ES-I3 (cell line): ENCODE measurements at regions not wholly inside any gene's neighbourhood (a gene's known extent, or its start where the extent isn't known, plus 50 kb on each side); places are given as distances from the start of the nearest gene placed in this dataset.

Experiments
- H3K36me3 ChIP-seq: 2 replicates; pipeline ENCODE4 v1.6.1; 2013; ENCODE audit warnings: mild to moderate bottlenecking, low read length, control low read depth, moderate library complexity; ENCODE audit not compliant: insufficient read depth
- H3K4me1 ChIP-seq: 2 replicates; pipeline ENCODE4 v1.6.1; 2013; ENCODE audit warnings: mild to moderate bottlenecking, control low read depth, low read length; ENCODE audit not compliant: insufficient read depth
- H3K9ac ChIP-seq: 2 replicates; pipeline ENCODE4 v1.6.1; 2013; ENCODE audit warnings: low read depth, mild to moderate bottlenecking, low read length, moderate library complexity
- H3K9me3 ChIP-seq: 2 replicates; pipeline ENCODE4 v1.6.1; 2013; ENCODE audit warnings: mild to moderate bottlenecking, low read length, moderate library complexity; ENCODE audit not compliant: control insufficient read depth, insufficient read depth

- H3K36me3 ChIP-seq = peaks cover 8% of the 10 kb centered on the region
- H3K9ac ChIP-seq = no peak overlapping the region
- peaks cover 13% of the 10 kb centered on the region; the same call in 1 of the 2 replicates for H3K4me1 ChIP-seq
- H3K9me3 ChIP-seq = peaks cover 9% of the 10 kb centered on the region
These were observed 697.0 kb upstream of the POU3F2 start for GRCh38 chr6:98137391-98137790.

- Histone ChIP-seq H3K9me3 (peaks cover 22% of the 10 kb centered on the region), H3K36me3 (peaks cover 8% of the 10 kb centered on the region), H3K9ac (no peak overlapping the region), H3K4me1 (no peaks in the 10 kb centered on the region)
These were observed 691.5 kb upstream of the POU3F2 start for GRCh38 chr6:98142839-98143238.

- Histone ChIP-seq H3K9ac (no peak overlapping the region), H3K36me3 (peaks cover 5% of the 10 kb centered on the region), H3K9me3 (peaks cover 19% of the 10 kb centered on the region), H3K4me1 (no peaks in the 10 kb centered on the region)
These were observed 687.7 kb upstream of the POU3F2 start for GRCh38 chr6:98146656-98147055.

GRCh38 chr6:98156580-98156979, 677.8 kb upstream of the POU3F2 start:
- Histone ChIP-seq H3K9ac (no peak overlapping the region), H3K4me1 (no peaks in the 10 kb centered on the region), H3K36me3 (no peaks in the 10 kb centered on the region), H3K9me3 (no peaks in the 10 kb centered on the region)

GRCh38 chr6:98179606-98180005, 654.8 kb upstream of the POU3F2 start:
- Histone ChIP-seq H3K9ac (no peak overlapping the region), H3K9me3 (no peaks in the 10 kb centered on the region), H3K36me3 (no peaks in the 10 kb centered on the region), H3K4me1 (no peaks in the 10 kb centered on the region)

GRCh38 chr6:98200084-98200483, 634.3 kb upstream of the POU3F2 start:
- Histone ChIP-seq H3K9ac (no peak overlapping the region), H3K4me1 (no peaks in the 10 kb centered on the region), H3K9me3 (no peaks in the 10 kb centered on the region), H3K36me3 (no peaks in the 10 kb centered on the region)

- no peaks in the 10 kb centered on the region for H3K36me3 ChIP-seq
- no peaks in the 10 kb centered on the region for H3K9me3 ChIP-seq
- no peak overlapping the region for H3K9ac ChIP-seq
- H3K4me1 ChIP-seq = no peaks in the 10 kb centered on the region
These were observed 631.1 kb upstream of the POU3F2 start for GRCh38 chr6:98203170-98203806.

- no peaks in the 10 kb centered on the region for H3K4me1 ChIP-seq
- H3K9me3 ChIP-seq = no peaks in the 10 kb centered on the region
- no peak overlapping the region for H3K9ac ChIP-seq
- H3K36me3 ChIP-seq = no peaks in the 10 kb centered on the region
These were observed 621.9 kb upstream of the POU3F2 start for GRCh38 chr6:98212468-98212867.

GRCh38 chr6:98215531-98215930, 618.8 kb upstream of the POU3F2 start:
- Histone ChIP-seq H3K9me3 (no peaks in the 10 kb centered on the region), H3K4me1 (no peaks in the 10 kb centered on the region), H3K9ac (no peak overlapping the region), H3K36me3 (no peaks in the 10 kb centered on the region)

- Histone ChIP-seq H3K36me3 (no peaks in the 10 kb centered on the region), H3K4me1 (no peaks in the 10 kb centered on the region), H3K9ac (no peak overlapping the region), H3K9me3 (peaks cover 5% of the 10 kb centered on the region; the same call in 1 of the 2 replicates)
These were observed 604.1 kb upstream of the POU3F2 start for GRCh38 chr6:98230250-98230649.

GRCh38 chr6:98239057-98239456, 595.3 kb upstream of the POU3F2 start:
- no peak overlapping the region for H3K9ac ChIP-seq
- H3K36me3 ChIP-seq = no peaks in the 10 kb centered on the region
- H3K4me1 ChIP-seq = no peaks in the 10 kb centered on the region; the same call in 1 of the 2 replicates
- H3K9me3 ChIP-seq = no peaks in the 10 kb centered on the region

- Histone ChIP-seq H3K36me3 (no peaks in the 10 kb centered on the region), H3K4me1 (no peaks in the 10 kb centered on the region; the same call in 1 of the 2 replicates), H3K9me3 (no peaks in the 10 kb centered on the region), H3K9ac (no peak overlapping the region)
These were observed 592.7 kb upstream of the POU3F2 start for GRCh38 chr6:98241630-98242029.

- Histone ChIP-seq H3K4me1 (no peaks in the 10 kb centered on the region), H3K9ac (no peak overlapping the region)
These were observed 579.8 kb upstream of the POU3F2 start for GRCh38 chr6:98254624-98255023.

GRCh38 chr6:98260382-98260781, 574.0 kb upstream of the POU3F2 start:
- no peaks in the 10 kb centered on the region for H3K9me3 ChIP-seq
- no peaks in the 10 kb centered on the region; the same call in 1 of the 2 replicates for H3K36me3 ChIP-seq
- no peak overlapping the region for H3K9ac ChIP-seq
- H3K4me1 ChIP-seq = no peaks in the 10 kb centered on the region

More at GRCh38 chr6:98254624-98255023, 579.8 kb upstream of the POU3F2 start:
- H3K9me3 ChIP-seq = no peaks in the 10 kb centered on the region
- no peaks in the 10 kb centered on the region; the same call in 1 of the 2 replicates for H3K36me3 ChIP-seq

GRCh38 chr6:98272060-98272459, 562.3 kb upstream of the POU3F2 start:
- Histone ChIP-seq H3K9me3 (no peaks in the 10 kb centered on the region), H3K4me1 (no peaks in the 10 kb centered on the region), H3K36me3 (no peaks in the 10 kb centered on the region)

More at GRCh38 chr6:98272060-98272459, 562.3 kb upstream of the POU3F2 start:
- no peak overlapping the region for H3K9ac ChIP-seq
